GM12891 (cell line): ENCODE measurements at regions not wholly inside any gene's neighbourhood (a gene's known extent, or its start where the extent isn't known, plus 50 kb on each side); places are given as distances from the start of the nearest gene placed in this dataset.
"Not testable (repeated sequence)": the region's sequence is repeated elsewhere in the genome, so short reads cannot be mapped to it uniquely, and the experiment has no call there.

Experiments used
- POLR2A ChIP-seq: IDR thresholded peaks from 2 replicates; pipeline ENCODE4 v1.6.1; 2011; ENCODE audit warnings: low read depth, low read length, control low read depth
- POLR2AphosphoS5 ChIP-seq: IDR thresholded peaks from 2 replicates; pipeline ENCODE4 v1.6.1; 2011; ENCODE audit warnings: low read depth, low read length, control low read depth
- POU2F2 ChIP-seq: IDR thresholded peaks from 2 replicates; pipeline ENCODE4 v1.6.1; 2011; ENCODE audit warnings: low read depth, mild to moderate bottlenecking, control low read depth, low read length, moderate library complexity
- SPI1 ChIP-seq: IDR thresholded peaks from 2 replicates; pipeline ENCODE4 v1.6.1; 2011; ENCODE audit warnings: low read depth, low read length, control low read depth
- TAF1 ChIP-seq: IDR thresholded peaks from 2 replicates; pipeline ENCODE4 v1.6.1; 2011; ENCODE audit warnings: low read depth, low read length, control low read depth

DNA sequence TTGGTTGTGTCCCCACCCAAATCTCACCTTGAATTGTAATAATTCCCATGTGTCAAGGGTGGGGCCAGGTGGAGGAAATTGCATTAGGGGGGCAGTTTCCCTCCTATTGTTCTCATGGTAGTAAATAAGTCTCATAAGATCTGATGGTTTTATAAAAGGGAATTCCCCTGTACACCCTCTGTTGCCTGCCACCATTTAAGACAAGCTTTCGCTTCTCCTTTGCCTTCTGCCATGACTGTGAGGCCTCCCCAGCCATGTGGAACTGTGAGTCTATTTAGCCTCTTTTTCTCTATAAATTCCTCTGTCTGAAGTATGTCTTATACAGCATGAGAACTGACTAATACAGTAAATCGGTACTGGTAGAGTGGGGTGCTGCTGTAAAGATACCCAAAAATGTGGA, 187.9 kb upstream of the CDKN2B start:
- not testable (repeated sequence) for TF ChIP-seq POLR2A, POLR2AphosphoS5, TAF1, POU2F2
- peak; percentile 53 for TF ChIP-seq SPI1
